ENCODE measurements at regions not wholly inside any gene's neighbourhood (a gene's known extent, or its start where the extent isn't known, plus 50 kb on each side); places are given as distances from the start of the nearest gene placed in this dataset.

GRCh38 chr1:5067246-5067645, 412.8 kb downstream of the AJAP1 start:
- ChIA-PET CTCF (no interaction called here), POLR2A (no interaction called here)

- CTCF ChIA-PET = no interaction called here
Measured at GRCh38 chr1:5053744-5054143, 399.3 kb downstream of the AJAP1 start.

GRCh38 chr1:5029136-5029535, 374.7 kb downstream of the AJAP1 start:
- CTCF ChIA-PET = no interaction called here

More at GRCh38 chr1:5053744-5054143, 399.3 kb downstream of the AJAP1 start:
- POLR2A ChIA-PET = no interaction called here

GRCh38 chr1:5012249-5012648, 357.8 kb downstream of the AJAP1 start:
- POLR2A ChIA-PET = no interaction called here
- CTCF ChIA-PET = no interaction called here

More at GRCh38 chr1:5029136-5029535, 374.7 kb downstream of the AJAP1 start:
- POLR2A ChIA-PET = no interaction called here

- ChIA-PET CTCF (no interaction called here), POLR2A (no interaction called here)
Measured at GRCh38 chr1:5010656-5011055, 356.2 kb downstream of the AJAP1 start.

- POLR2A ChIA-PET = no interaction called here
- CTCF ChIA-PET = no interaction called here
Measured at GRCh38 chr1:5010236-5010635, 355.8 kb downstream of the AJAP1 start.

GRCh38 chr1:5009376-5010065, 355.1 kb downstream of the AJAP1 start:
- CTCF ChIA-PET = no interaction called here
- POLR2A ChIA-PET = no interaction called here

- ChIA-PET POLR2A (no interaction called here), CTCF (no interaction called here)
Measured at GRCh38 chr1:5005171-5005570, 350.8 kb downstream of the AJAP1 start.

- ChIA-PET POLR2A (no interaction called here), CTCF (no interaction called here)
Measured at GRCh38 chr1:5002676-5003075, 348.3 kb downstream of the AJAP1 start.

GRCh38 chr1:5001466-5001865, 347.1 kb downstream of the AJAP1 start:
- ChIA-PET POLR2A (no interaction called here), CTCF (no interaction called here)

- ChIA-PET POLR2A (no interaction called here), CTCF (no interaction called here)
Measured at GRCh38 chr1:4986306-4986705, 331.9 kb downstream of the AJAP1 start.

GRCh38 chr1:4984841-4985240, 330.4 kb downstream of the AJAP1 start:
- CTCF ChIA-PET = no interaction called here
- POLR2A ChIA-PET = no interaction called here

- POLR2A ChIA-PET = no interaction called here
- CTCF ChIA-PET = no interaction called here
Measured at GRCh38 chr1:4980211-4980610, 325.8 kb downstream of the AJAP1 start.

- ChIA-PET POLR2A (no interaction called here), CTCF (no interaction called here)
Measured at GRCh38 chr1:4978660-4979390, 324.4 kb downstream of the AJAP1 start.

GRCh38 chr1:4977701-4978100, 323.3 kb downstream of the AJAP1 start:
- POLR2A ChIA-PET = no interaction called here
- CTCF ChIA-PET = no interaction called here

- CTCF ChIA-PET = no interaction called here
- POLR2A ChIA-PET = no interaction called here
Measured at GRCh38 chr1:4976859-4977440, 322.5 kb downstream of the AJAP1 start.

- ChIA-PET POLR2A (no interaction called here), CTCF (no interaction called here)
Measured at GRCh38 chr1:4975856-4976255, 321.4 kb downstream of the AJAP1 start.

GRCh38 chr1:4974981-4975685, 320.7 kb downstream of the AJAP1 start:
- ChIA-PET CTCF (no interaction called here), POLR2A (no interaction called here)

- CTCF ChIA-PET = no interaction called here
- POLR2A ChIA-PET = no interaction called here
Measured at GRCh38 chr1:4973341-4973740, 318.9 kb downstream of the AJAP1 start.

- ChIA-PET CTCF (no interaction called here), POLR2A (no interaction called here)
Measured at GRCh38 chr1:4972761-4973320, 318.4 kb downstream of the AJAP1 start.

- CTCF ChIA-PET = no interaction called here
Measured at GRCh38 chr1:4971666-4972065, 317.3 kb downstream of the AJAP1 start.

More at GRCh38 chr1:4971666-4972065, 317.3 kb downstream of the AJAP1 start:
- POLR2A ChIA-PET = no interaction called here

Measured in activated CD8-positive, alpha-beta memory T cell treated with anti-CD3 and anti-CD28 coated beads for 36 hours (primary cell).